ENCODE measurements at regions not wholly inside any gene's neighbourhood (a gene's known extent, or its start where the extent isn't known, plus 50 kb on each side); places are given as distances from the start of the nearest gene placed in this dataset.

- intact Hi-C loops (cut with micrococcal nuclease) = no loop called here
- Mint-ChIP-seq H3K4me3 (no peak overlapping the region), H3K9me3 (peaks cover 6% of the 10 kb centered on the region), H3K27me3 (peaks cover 2% of the 10 kb centered on the region), H3K4me1 (ENCODE audit: low read depth) (peaks cover 50% of the 10 kb centered on the region), H3K36me3 (no peaks in the 10 kb centered on the region), H3K27ac (no peak overlapping the region)
- CTCF ChIA-PET = interaction anchor here (0.9 to 4.6 kb wide), 9 partner anchors 30 to 250 kb away, joined by 3 to 75 read pairs (median 5); partner anchors contain the start of gene RUNX3
- DNase-seq = no peak
- POLR2A ChIA-PET = interaction anchor here (0.7 to 0.9 kb wide), 2 partner anchors 11 to 62 kb away, joined by 3 read pairs; no protein-coding TSS in a partner anchor
Observed at GRCh38 chr1:25098717-25099116, 133.6 kb downstream of the SYF2 start.

DNA sequence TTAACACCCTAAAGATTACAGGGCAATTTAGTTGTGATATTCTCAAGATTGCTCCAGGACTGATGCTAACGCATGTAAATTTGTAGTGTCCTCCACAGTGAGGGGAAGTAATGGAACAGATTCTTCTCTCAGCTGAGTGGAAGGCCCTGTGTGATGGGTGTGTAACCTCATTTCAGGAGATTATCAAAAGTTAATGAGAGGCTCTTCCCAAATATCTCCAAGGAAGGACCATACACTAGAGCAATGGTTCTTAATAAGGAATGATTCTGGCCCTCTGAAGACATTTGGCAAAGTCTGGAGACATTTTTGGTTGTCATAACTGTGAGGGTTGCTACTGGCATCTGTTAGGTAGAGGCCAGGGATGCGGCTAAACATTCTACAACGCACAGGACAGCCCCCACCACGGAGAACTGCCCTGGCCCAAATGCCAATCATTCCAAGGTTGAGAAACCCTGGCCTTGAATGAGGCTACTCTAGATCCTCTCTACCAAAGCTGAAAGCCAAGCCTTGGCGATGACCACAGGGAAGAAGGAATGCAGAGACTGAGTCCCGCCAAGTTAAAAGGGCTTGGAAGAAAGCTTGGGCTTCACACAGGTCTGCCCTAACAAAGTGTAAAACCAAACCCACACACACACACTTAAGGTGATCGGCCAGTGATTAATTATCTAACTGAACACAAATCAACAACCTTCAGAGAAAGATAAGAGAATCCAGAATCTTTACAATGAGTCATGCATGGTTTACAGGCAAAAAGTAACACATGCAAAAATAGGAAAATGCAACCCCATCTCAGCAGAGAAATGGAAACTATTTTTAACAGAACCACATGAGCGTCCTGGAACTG is 135.8 kb downstream of the SYF2 start:
- CTCF ChIA-PET = interaction anchor here (2.0 to 4.3 kb wide), 2 partner anchors 59 to 249 kb away, joined by 6 to 22 read pairs; no protein-coding TSS in a partner anchor
- Mint-ChIP-seq H3K27ac (peak overlapping the region; percentile 14), H3K4me3 (no peak overlapping the region), H3K27me3 (peaks cover 2% of the 10 kb centered on the region), H3K4me1 (ENCODE audit: low read depth) (peaks cover 49% of the 10 kb centered on the region), H3K9me3 (peaks cover 6% of the 10 kb centered on the region), H3K36me3 (no peaks in the 10 kb centered on the region)
- POLR2A ChIA-PET = interaction anchor here (1.3 kb wide), 1 partner anchor 9 kb away, joined by 4 read pairs; no protein-coding TSS in a partner anchor
- intact Hi-C loops (cut with micrococcal nuclease) = no loop called here
- no peak for DNase-seq

GRCh38 chr1:25095635-25096200 is 136.6 kb downstream of the SYF2 start:
- no peak for DNase-seq
- CTCF ChIA-PET = interaction anchor here (2.0 to 4.3 kb wide), 2 partner anchors 58 to 248 kb away, joined by 6 to 22 read pairs; no protein-coding TSS in a partner anchor
- Mint-ChIP-seq H3K4me3 (no peak overlapping the region), H3K9me3 (peaks cover 6% of the 10 kb centered on the region), H3K27ac (no peak overlapping the region), H3K4me1 (ENCODE audit: low read depth) (peaks cover 42% of the 10 kb centered on the region), H3K36me3 (no peaks in the 10 kb centered on the region), H3K27me3 (no peaks in the 10 kb centered on the region)
- POLR2A ChIA-PET = interaction anchor here (1.3 kb wide), 1 partner anchor 9 kb away, joined by 4 read pairs; no protein-coding TSS in a partner anchor
- intact Hi-C loops (cut with micrococcal nuclease) = no loop called here

GRCh38 chr1:25094995-25095394 is 137.3 kb downstream of the SYF2 start:
- H3K9me3 Mint-ChIP-seq = peaks cover 6% of the 10 kb centered on the region
- H3K27me3 Mint-ChIP-seq = no peaks in the 10 kb centered on the region
- no peak overlapping the region for H3K4me3 Mint-ChIP-seq
- POLR2A ChIA-PET = interaction anchor here (0.7 to 1.3 kb wide), 2 partner anchors 10 to 244 kb away, joined by 3 to 4 read pairs; no protein-coding TSS in a partner anchor
- intact Hi-C loops (cut with micrococcal nuclease) = no loop called here
- no peaks in the 10 kb centered on the region for H3K36me3 Mint-ChIP-seq
- CTCF ChIA-PET = interaction anchor here (1.2 to 4.3 kb wide), 2 partner anchors 58 to 265 kb away, joined by 3 to 22 read pairs; no protein-coding TSS in a partner anchor
- DNase-seq = no peak
- peaks cover 39% of the 10 kb centered on the region for H3K4me1 Mint-ChIP-seq (ENCODE audit: low read depth)
- no peak overlapping the region for H3K27ac Mint-ChIP-seq

GRCh38 chr1:25094229-25094628 is 138.1 kb downstream of the SYF2 start:
- Mint-ChIP-seq H3K27me3 (no peaks in the 10 kb centered on the region), H3K4me3 (no peak overlapping the region), H3K27ac (no peak overlapping the region), H3K4me1 (ENCODE audit: low read depth) (peaks cover 32% of the 10 kb centered on the region), H3K9me3 (peaks cover 6% of the 10 kb centered on the region), H3K36me3 (no peaks in the 10 kb centered on the region)
- intact Hi-C loops (cut with micrococcal nuclease) = no loop called here
- ChIA-PET CTCF (interaction anchor here (1.2 to 4.3 kb wide), 2 partner anchors 57 to 264 kb away, joined by 3 to 22 read pairs; no protein-coding TSS in a partner anchor), POLR2A (interaction anchor here (0.7 kb wide), 1 partner anchor 243 kb away, joined by 3 read pairs; no protein-coding TSS in a partner anchor)
- no peak for DNase-seq

DNA sequence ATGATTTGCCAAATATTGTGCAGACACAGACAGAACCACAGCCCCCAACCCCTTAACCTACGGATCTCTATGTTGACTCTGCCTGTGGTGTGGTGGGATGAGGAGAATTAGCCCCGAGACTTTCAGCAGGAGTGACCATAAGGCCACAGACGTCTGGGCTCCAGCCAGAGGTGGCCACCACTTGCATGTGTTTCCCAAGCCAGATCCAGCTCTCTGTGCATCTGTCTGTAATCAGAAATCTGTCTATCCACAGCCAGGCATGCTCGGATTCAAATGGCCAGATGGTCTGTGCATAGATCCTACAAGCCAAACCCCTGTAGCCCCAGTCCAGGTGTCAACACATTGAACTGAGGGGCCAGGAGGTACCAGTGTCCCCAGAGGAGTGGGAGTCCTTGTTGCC is 140.6 kb downstream of the SYF2 start:
- intact Hi-C loops (cut with micrococcal nuclease) = no loop called here

DNA sequence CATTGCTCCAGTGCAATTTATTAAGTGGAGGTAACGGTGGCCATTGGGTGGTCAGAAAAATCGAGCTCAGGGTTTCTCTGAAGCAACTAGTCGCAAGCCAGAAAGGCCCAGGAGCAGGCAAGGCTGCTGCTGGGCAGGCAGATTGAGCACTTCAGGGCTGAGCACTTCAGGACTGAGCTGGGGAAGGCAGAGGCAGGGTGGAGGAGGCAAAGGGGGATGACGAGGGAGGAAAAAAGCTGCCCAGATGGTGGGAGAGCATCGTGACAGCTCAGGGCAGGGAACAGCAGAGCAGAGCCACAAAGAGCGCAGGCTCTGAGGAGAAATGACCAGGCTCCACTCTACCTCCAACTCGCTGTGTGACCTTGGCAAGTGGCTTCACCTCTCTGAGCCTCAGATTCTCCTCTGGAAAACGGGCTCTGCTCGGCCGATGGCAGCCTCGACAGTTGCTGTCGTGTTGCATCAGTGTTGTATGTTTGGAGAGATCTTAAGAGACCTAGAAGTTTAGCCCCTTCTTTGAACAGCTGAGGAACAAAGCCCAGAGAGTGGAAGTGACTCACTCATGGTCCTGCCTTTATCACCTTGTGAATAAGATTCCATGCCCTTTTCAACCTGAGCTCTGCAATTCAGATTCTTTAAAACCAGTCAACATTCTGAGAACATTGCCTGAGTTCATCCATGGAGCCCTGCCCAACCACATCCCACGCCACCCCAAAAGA is 141.4 kb downstream of the SYF2 start:
- POLR2A ChIA-PET = no interaction called here
- intact Hi-C loops (cut with micrococcal nuclease) = no loop called here
- CTCF ChIA-PET = interaction anchor here (1.4 to 1.9 kb wide), 2 partner anchors 10 to 53 kb away, joined by 3 to 12 read pairs; no protein-coding TSS in a partner anchor
- Mint-ChIP-seq H3K9me3 (peaks cover 4% of the 10 kb centered on the region), H3K27ac (no peak overlapping the region), H3K4me1 (ENCODE audit: low read depth) (peaks cover 11% of the 10 kb centered on the region), H3K4me3 (no peak overlapping the region), H3K27me3 (no peaks in the 10 kb centered on the region), H3K36me3 (no peaks in the 10 kb centered on the region)
- DNase-seq = no peak

More for the DNA sequence above, 140.6 kb downstream of the SYF2 start:
- ChIA-PET CTCF (interaction anchor here (1.4 to 1.9 kb wide), 2 partner anchors 10 to 54 kb away, joined by 3 to 12 read pairs; no protein-coding TSS in a partner anchor), POLR2A (no interaction called here)
- Mint-ChIP-seq H3K27ac (no peak overlapping the region), H3K4me1 (ENCODE audit: low read depth) (peaks cover 19% of the 10 kb centered on the region), H3K27me3 (no peaks in the 10 kb centered on the region), H3K9me3 (peaks cover 6% of the 10 kb centered on the region), H3K36me3 (no peaks in the 10 kb centered on the region), H3K4me3 (no peak overlapping the region)
- no peak for DNase-seq

GRCh38 chr1:25089772-25090171 is 142.5 kb downstream of the SYF2 start:
- intact Hi-C loops (cut with micrococcal nuclease) = no loop called here
- Mint-ChIP-seq H3K4me1 (ENCODE audit: low read depth) (peaks cover under 1% of the 10 kb centered on the region), H3K4me3 (no peak overlapping the region), H3K27me3 (no peaks in the 10 kb centered on the region), H3K9me3 (peaks cover 3% of the 10 kb centered on the region), H3K36me3 (no peaks in the 10 kb centered on the region), H3K27ac (no peak overlapping the region)
- ChIA-PET POLR2A (no interaction called here), CTCF (no interaction called here)
- DNase-seq = no peak

- Mint-ChIP-seq H3K27me3 (no peaks in the 10 kb centered on the region), H3K9me3 (no peaks in the 10 kb centered on the region), H3K4me3 (no peak overlapping the region), H3K27ac (no peak overlapping the region), H3K36me3 (no peaks in the 10 kb centered on the region), H3K4me1 (ENCODE audit: low read depth) (no peaks in the 10 kb centered on the region)
- ChIA-PET POLR2A (no interaction called here), CTCF (no interaction called here)
- no peak for DNase-seq
- intact Hi-C loops (cut with micrococcal nuclease) = no loop called here
Observed at GRCh38 chr1:25088946-25089345, 143.4 kb downstream of the SYF2 start.

GRCh38 chr1:25088180-25088701 is 144.1 kb downstream of the SYF2 start:
- Mint-ChIP-seq H3K27me3 (no peaks in the 10 kb centered on the region), H3K4me3 (no peak overlapping the region), H3K36me3 (no peaks in the 10 kb centered on the region), H3K4me1 (ENCODE audit: low read depth) (no peaks in the 10 kb centered on the region), H3K27ac (no peak overlapping the region), H3K9me3 (no peaks in the 10 kb centered on the region)
- ChIA-PET POLR2A (interaction anchor here (1.1 kb wide), 1 partner anchor 11 kb away, joined by 3 read pairs; no protein-coding TSS in a partner anchor), CTCF (interaction anchor here (1.2 to 1.8 kb wide), 3 partner anchors 14 to 51 kb away, joined by 3 to 7 read pairs (median 4); no protein-coding TSS in a partner anchor)
- no peak for DNase-seq
- intact Hi-C loops (cut with micrococcal nuclease) = no loop called here

DNA sequence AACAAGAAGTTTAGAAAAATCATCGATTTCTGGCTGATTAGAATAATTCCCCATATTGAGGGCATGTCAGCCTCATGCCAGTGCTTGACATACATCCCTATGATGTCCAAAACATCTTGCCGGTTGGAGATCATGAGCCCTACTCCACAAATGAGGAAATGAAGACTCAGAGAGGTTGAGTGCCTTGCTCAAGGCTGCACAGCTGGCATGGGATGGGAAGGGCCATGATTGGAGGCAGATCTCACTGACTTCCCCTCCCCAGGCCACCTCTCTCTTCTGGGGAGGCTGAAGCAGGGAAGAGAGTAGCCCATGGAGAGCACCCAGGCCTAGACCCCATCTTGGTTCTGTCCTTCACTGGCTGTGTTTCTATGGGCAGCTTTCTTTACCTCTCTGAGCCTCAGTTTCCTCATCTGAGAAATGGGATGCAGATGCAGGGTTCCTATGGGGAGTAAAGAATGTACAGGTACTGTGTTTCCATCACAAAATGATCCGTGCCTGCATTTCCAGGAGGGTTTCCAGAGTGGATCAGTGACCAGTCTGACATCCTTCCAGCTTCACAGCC is 145.7 kb downstream of the SYF2 start:
- CTCF ChIA-PET = interaction anchor here (1.8 kb wide), 1 partner anchor 50 kb away, joined by 4 read pairs; no protein-coding TSS in a partner anchor

More for the DNA sequence above, 145.7 kb downstream of the SYF2 start:
- Mint-ChIP-seq H3K4me1 (ENCODE audit: low read depth) (no peaks in the 10 kb centered on the region), H3K27ac (no peak overlapping the region), H3K36me3 (no peaks in the 10 kb centered on the region), H3K27me3 (no peaks in the 10 kb centered on the region), H3K9me3 (no peaks in the 10 kb centered on the region), H3K4me3 (no peak overlapping the region)
- DNase-seq = no peak
- POLR2A ChIA-PET = no interaction called here
- intact Hi-C loops (cut with micrococcal nuclease) = no loop called here

All from activated CD4-positive, alpha-beta memory T cell treated with anti-CD3 and anti-CD28 coated beads for 36 hours (primary cell).